ENCODE measurements at regions not wholly inside any gene's neighbourhood (a gene's known extent, or its start where the extent isn't known, plus 50 kb on each side); places are given as distances from the start of the nearest gene placed in this dataset.

DNA sequence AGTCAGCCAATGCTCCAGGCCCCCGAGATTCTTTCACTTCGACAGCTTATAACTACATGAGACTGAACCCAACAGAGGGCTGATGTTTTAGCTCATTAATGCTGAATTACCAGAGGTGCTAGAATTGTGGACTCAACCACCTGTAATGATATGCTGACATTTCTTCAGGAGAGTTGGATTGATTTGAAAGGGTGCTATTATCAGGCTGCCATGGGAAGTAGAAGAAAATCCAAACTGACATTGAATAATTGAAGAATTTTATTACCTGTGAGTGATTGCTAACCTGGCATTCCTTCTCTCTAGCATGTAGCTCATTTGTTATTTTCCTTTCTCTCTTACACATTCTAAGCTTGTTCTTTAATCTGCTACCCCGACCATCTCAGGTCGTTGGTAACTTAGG lies 488.8 kb downstream of the PID1 start:
- TF ChIP-seq, protein P1, sequence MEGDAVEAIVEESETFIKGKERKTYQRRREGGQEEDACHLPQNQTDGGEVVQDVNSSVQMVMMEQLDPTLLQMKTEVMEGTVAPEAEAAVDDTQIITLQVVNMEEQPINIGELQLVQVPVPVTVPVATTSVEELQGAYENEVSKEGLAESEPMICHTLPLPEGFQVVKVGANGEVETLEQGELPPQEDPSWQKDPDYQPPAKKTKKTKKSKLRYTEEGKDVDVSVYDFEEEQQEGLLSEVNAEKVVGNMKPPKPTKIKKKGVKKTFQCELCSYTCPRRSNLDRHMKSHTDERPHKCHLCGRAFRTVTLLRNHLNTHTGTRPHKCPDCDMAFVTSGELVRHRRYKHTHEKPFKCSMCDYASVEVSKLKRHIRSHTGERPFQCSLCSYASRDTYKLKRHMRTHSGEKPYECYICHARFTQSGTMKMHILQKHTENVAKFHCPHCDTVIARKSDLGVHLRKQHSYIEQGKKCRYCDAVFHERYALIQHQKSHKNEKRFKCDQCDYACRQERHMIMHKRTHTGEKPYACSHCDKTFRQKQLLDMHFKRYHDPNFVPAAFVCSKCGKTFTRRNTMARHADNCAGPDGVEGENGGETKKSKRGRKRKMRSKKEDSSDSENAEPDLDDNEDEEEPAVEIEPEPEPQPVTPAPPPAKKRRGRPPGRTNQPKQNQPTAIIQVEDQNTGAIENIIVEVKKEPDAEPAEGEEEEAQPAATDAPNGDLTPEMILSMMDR (IDR thresholded peaks at IDR 0.05; ENCODE audit: insufficient read depth, low read length, poor library complexity, severe bottlenecking), result no peak
- TF ChIP-seq EZH2phosphoT487 (conservative IDR thresholded peaks at IDR 0.05; ENCODE audit: low read length), result no peak
